ENCODE measurements at regions not wholly inside any gene's neighbourhood (a gene's known extent, or its start where the extent isn't known, plus 50 kb on each side); places are given as distances from the start of the nearest gene placed in this dataset.

DNA sequence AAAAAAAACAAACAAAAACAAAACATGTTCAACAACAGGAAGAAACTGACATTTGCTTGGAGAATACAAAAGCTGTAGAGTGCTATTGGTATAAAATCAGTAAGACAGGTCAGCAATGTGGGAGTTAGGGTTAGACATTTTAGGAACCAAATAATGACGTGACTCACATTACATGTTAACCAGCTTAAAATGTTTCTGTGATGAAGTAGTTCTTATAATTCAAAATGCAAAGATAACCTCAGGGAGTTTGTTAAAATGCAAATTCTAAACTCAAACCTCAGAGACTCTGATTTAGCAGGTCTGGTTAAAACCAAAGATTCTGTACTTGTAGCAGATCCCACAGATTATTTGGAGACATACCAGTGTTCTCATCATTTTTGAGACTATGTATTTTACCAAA, 549.4 kb upstream of the SLITRK1 start:
- H4K20me1 ChIP-seq (ENCODE audit: insufficient read depth, low read length): no peaks in the 10 kb centered on the region
- H3K9me2 ChIP-seq (ENCODE audit: low read depth, low read length): no peaks in the 10 kb centered on the region
- H3K4me3 ChIP-seq (ENCODE audit: low read depth, low read length, poor library complexity, severe bottlenecking): no peak overlapping the region
- no peaks in the 10 kb centered on the region for H3F3A ChIP-seq (ENCODE audit: insufficient read depth, low read length)
- no peaks in the 10 kb centered on the region for H3K27me3 ChIP-seq (ENCODE audit: insufficient read depth, low read length)
- H3K9ac ChIP-seq (ENCODE audit: low read length): no peak overlapping the region
- no peak overlapping the region for H3K4me2 ChIP-seq (ENCODE audit: low read length)
- no peak overlapping the region for H2AFZ ChIP-seq (ENCODE audit: low read length)
- H3K9me3 ChIP-seq (ENCODE audit: low read length): no peaks in the 10 kb centered on the region
- no peaks in the 10 kb centered on the region for H3K36me3 ChIP-seq (ENCODE audit: insufficient read depth, low read length)
- H3K4me1 ChIP-seq (ENCODE audit: insufficient read depth, low read length, severe bottlenecking): no peaks in the 10 kb centered on the region
- H3K79me2 ChIP-seq (ENCODE audit: insufficient read depth, low read length): no peaks in the 10 kb centered on the region
- no peak overlapping the region for H3K27ac ChIP-seq (ENCODE audit: low read depth, low read length, poor library complexity, severe bottlenecking)
- TF ChIP-seq EZH2 (IDR thresholded peaks at IDR 0.05; ENCODE audit: borderline replicate concordance, low read length): no peak
- TF ChIP-seq, protein P1, sequence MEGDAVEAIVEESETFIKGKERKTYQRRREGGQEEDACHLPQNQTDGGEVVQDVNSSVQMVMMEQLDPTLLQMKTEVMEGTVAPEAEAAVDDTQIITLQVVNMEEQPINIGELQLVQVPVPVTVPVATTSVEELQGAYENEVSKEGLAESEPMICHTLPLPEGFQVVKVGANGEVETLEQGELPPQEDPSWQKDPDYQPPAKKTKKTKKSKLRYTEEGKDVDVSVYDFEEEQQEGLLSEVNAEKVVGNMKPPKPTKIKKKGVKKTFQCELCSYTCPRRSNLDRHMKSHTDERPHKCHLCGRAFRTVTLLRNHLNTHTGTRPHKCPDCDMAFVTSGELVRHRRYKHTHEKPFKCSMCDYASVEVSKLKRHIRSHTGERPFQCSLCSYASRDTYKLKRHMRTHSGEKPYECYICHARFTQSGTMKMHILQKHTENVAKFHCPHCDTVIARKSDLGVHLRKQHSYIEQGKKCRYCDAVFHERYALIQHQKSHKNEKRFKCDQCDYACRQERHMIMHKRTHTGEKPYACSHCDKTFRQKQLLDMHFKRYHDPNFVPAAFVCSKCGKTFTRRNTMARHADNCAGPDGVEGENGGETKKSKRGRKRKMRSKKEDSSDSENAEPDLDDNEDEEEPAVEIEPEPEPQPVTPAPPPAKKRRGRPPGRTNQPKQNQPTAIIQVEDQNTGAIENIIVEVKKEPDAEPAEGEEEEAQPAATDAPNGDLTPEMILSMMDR (IDR thresholded peaks at IDR 0.05; ENCODE audit: low read length): no peak

DNA sequence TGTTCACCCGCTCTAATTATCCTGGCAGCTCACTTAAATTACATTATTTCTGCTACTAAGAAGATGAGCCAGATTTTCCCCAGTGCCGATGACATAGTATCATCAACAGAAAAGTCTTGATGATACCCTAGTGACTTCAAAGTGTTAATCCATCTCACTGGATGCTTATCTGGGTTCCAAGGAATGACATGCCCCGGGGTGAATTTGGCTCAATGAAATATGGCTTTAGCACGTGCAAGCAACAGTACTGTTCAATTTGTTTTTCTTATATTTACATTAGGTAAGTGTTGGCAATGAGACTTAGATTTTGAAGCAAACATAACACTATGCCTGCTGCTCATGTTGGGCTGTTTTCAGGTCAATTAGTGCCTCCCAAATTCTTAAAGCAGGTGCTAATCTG, 548.2 kb upstream of the SLITRK1 start:
- H3K27ac ChIP-seq (ENCODE audit: low read depth, low read length, poor library complexity, severe bottlenecking): no peak overlapping the region
- no peaks in the 10 kb centered on the region for H3K4me1 ChIP-seq (ENCODE audit: insufficient read depth, low read length, severe bottlenecking)
- H3K9ac ChIP-seq (ENCODE audit: low read length): no peak overlapping the region
- TF ChIP-seq EZH2 (IDR thresholded peaks at IDR 0.05; ENCODE audit: borderline replicate concordance, low read length): no peak
- TF ChIP-seq, protein P1 (IDR thresholded peaks at IDR 0.05; ENCODE audit: low read length): no peak
- H3F3A ChIP-seq (ENCODE audit: insufficient read depth, low read length): no peaks in the 10 kb centered on the region
- H3K9me3 ChIP-seq (ENCODE audit: low read length): no peaks in the 10 kb centered on the region
- H3K4me2 ChIP-seq (ENCODE audit: low read length): no peak overlapping the region
- H2AFZ ChIP-seq (ENCODE audit: low read length): no peak overlapping the region
- no peaks in the 10 kb centered on the region for H3K79me2 ChIP-seq (ENCODE audit: insufficient read depth, low read length)
- no peaks in the 10 kb centered on the region for H3K27me3 ChIP-seq (ENCODE audit: insufficient read depth, low read length)
- no peaks in the 10 kb centered on the region for H3K36me3 ChIP-seq (ENCODE audit: insufficient read depth, low read length)
- H3K4me3 ChIP-seq (ENCODE audit: low read depth, low read length, poor library complexity, severe bottlenecking): no peak overlapping the region
- H3K9me2 ChIP-seq (ENCODE audit: low read depth, low read length): no peaks in the 10 kb centered on the region
- H4K20me1 ChIP-seq (ENCODE audit: insufficient read depth, low read length): no peaks in the 10 kb centered on the region

DNA sequence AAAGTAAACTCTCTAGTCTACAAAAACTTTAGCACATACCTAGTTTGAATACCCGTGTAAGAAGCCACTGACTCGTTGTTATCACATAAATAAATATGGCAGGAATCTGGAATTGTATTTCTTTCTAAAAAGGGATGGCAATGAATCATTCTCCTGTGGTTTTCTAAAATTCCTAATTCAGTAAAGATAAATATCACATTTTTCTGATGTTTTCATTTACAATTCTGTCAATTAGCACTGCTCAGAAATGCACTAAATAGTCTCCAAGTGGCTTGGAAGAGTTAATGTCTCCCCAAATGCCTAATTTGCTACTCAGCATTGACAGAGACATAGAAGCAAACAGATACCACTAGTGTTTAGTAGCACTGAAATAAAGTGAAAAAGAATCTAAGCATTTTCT, 547.7 kb upstream of the SLITRK1 start:
- H3K27me3 ChIP-seq (ENCODE audit: insufficient read depth, low read length): no peaks in the 10 kb centered on the region
- H3K27ac ChIP-seq (ENCODE audit: low read depth, low read length, poor library complexity, severe bottlenecking): no peak overlapping the region
- H3K4me3 ChIP-seq (ENCODE audit: low read depth, low read length, poor library complexity, severe bottlenecking): no peak overlapping the region
- H3K36me3 ChIP-seq (ENCODE audit: insufficient read depth, low read length): no peaks in the 10 kb centered on the region
- H3K4me2 ChIP-seq (ENCODE audit: low read length): no peak overlapping the region
- H4K20me1 ChIP-seq (ENCODE audit: insufficient read depth, low read length): no peaks in the 10 kb centered on the region
- H3K9ac ChIP-seq (ENCODE audit: low read length): no peak overlapping the region
- no peak for TF ChIP-seq EZH2 (IDR thresholded peaks at IDR 0.05; ENCODE audit: borderline replicate concordance, low read length)
- TF ChIP-seq, protein P1 (IDR thresholded peaks at IDR 0.05; ENCODE audit: low read length): no peak
- H2AFZ ChIP-seq (ENCODE audit: low read length): no peak overlapping the region
- H3K4me1 ChIP-seq (ENCODE audit: insufficient read depth, low read length, severe bottlenecking): no peaks in the 10 kb centered on the region
- H3K9me2 ChIP-seq (ENCODE audit: low read depth, low read length): no peaks in the 10 kb centered on the region
- H3K9me3 ChIP-seq (ENCODE audit: low read length): no peaks in the 10 kb centered on the region
- H3F3A ChIP-seq (ENCODE audit: insufficient read depth, low read length): no peaks in the 10 kb centered on the region
- H3K79me2 ChIP-seq (ENCODE audit: insufficient read depth, low read length): no peaks in the 10 kb centered on the region
